Lower leg skin (tissue), 4 donors: ENCODE measurements at regions not wholly inside any gene's neighbourhood (a gene's known extent, or its start where the extent isn't known, plus 50 kb on each side); places are given as distances from the start of the nearest gene placed in this dataset.
"Not testable (repeated sequence)": the region's sequence is repeated elsewhere in the genome, so short reads cannot be mapped to it uniquely, and the experiment has no call there.

Source experiments
- DNase-seq, 2 donors: peaks; one replicate each; pipeline ENCODE4 v3.0.0-alpha.2; 2019; ENCODE audit warnings: low spot score in 2 of 2
- H3K4me3 ChIP-seq: fragments of 200-600 bp; sonication (generic); 2 replicates; pipeline ENCODE4 v1.5.1; 2017; ENCODE audit warnings: mild to moderate bottlenecking, low read depth; ENCODE audit not compliant: poor library complexity, severe bottlenecking
- CTCF ChIP-seq, 3 donors: fragments of 450-650 bp; IDR thresholded peaks; one replicate each; pipeline ENCODE4 v1.5.1; 2016; ENCODE audit warnings: antibody characterized with exemption in 3 of 3, mild to moderate bottlenecking in 3 of 3, moderate library complexity in 2 of 3
- POLR2A ChIP-seq, 2 donors: fragments of 450-650 bp; IDR thresholded peaks; one replicate each; pipeline ENCODE4 v1.6.1; 2016 to 2017; ENCODE audit warnings: antibody characterized with exemption in 2 of 2, mild to moderate bottlenecking in 1 of 2, moderate library complexity in 1 of 2
- WGBS, 2 donors: methylation state at CpG; one replicate each; pipeline ENCODE4 v1.1.5; 2018; 5-methylcytosine and 5-hydroxymethylcytosine counted together
- intact Hi-C: fragments of 100-400 bp; cut with DNase I; formaldehyde crosslinking; loops from one replicate; pipeline ENCODE4 v1.15.0; 2023; ENCODE audit warnings: low total_unique reads

- no peak for DNase-seq
- 82 to 97% methylated on average over 1 of the region's 1 CpG for WGBS, 2 donors
- H3K4me3 ChIP-seq: no peak overlapping the region
- TF ChIP-seq POLR2A (IDR thresholded peaks at IDR 0.05) (no peak), CTCF (IDR thresholded peaks at IDR 0.05) (no peak)
- intact Hi-C loops: no loop called here
Observed at GRCh38 chr16:64276646-64277045, 845.2 kb downstream of the CDH11 start.

- no peak for DNase-seq
- TF ChIP-seq CTCF (IDR thresholded peaks at IDR 0.05) (no peak), POLR2A (IDR thresholded peaks at IDR 0.05) (no peak)
- H3K4me3 ChIP-seq: no peak overlapping the region
- intact Hi-C loops: no loop called here
Observed at GRCh38 chr16:64272028-64272427, 849.8 kb downstream of the CDH11 start.

- DNase-seq: no peak
- intact Hi-C loops: no loop called here
- TF ChIP-seq CTCF (IDR thresholded peaks at IDR 0.05) (no peak), POLR2A (IDR thresholded peaks at IDR 0.05) (no peak)
- no peak overlapping the region for H3K4me3 ChIP-seq
- WGBS, 2 donors: 69 to 81% methylated on average over 1 of the region's 1 CpG
Observed at GRCh38 chr16:64269756-64270155, 852.1 kb downstream of the CDH11 start.

GRCh38 chr16:64265756-64266155 is 856.1 kb downstream of the CDH11 start:
- DNase-seq: no peak
- intact Hi-C loops: no loop called here
- no peak for TF ChIP-seq CTCF (IDR thresholded peaks at IDR 0.05)
- no peak for TF ChIP-seq POLR2A (IDR thresholded peaks at IDR 0.05)

GRCh38 chr16:64260631-64261401 is 861.0 kb downstream of the CDH11 start:
- H3K4me3 ChIP-seq, intact Hi-C loops, DNase-seq: not testable (repeated sequence)
- 86 to 87% methylated on average over 23 of the region's 23 CpGs for WGBS, 2 donors

More at GRCh38 chr16:64265756-64266155, 856.1 kb downstream of the CDH11 start:
- no peak overlapping the region for H3K4me3 ChIP-seq

- H3K4me3 ChIP-seq: no peak overlapping the region
- 92% methylated on average over 4 of the region's 4 CpGs for WGBS, 2 donors
- no peak for DNase-seq
- intact Hi-C loops: no loop called here
- TF ChIP-seq POLR2A (IDR thresholded peaks at IDR 0.05): no peak
- no peak for TF ChIP-seq CTCF (IDR thresholded peaks at IDR 0.05)
Observed at GRCh38 chr16:64254443-64255367, 867.2 kb downstream of the CDH11 start.
